H1 (cell line): ENCODE measurements at regions not wholly inside any gene's neighbourhood (a gene's known extent, or its start where the extent isn't known, plus 50 kb on each side); places are given as distances from the start of the nearest gene placed in this dataset.

Experiments used
- CBX8 ChIP-seq: fragments of 300-800, 300-1000 bp; sonication (generic); IDR thresholded peaks from 2 replicates; pipeline ENCODE4 v1.7.1; 2016; ENCODE audit warnings: low read depth, low read length, borderline replicate concordance
- EP300 ChIP-seq, 2 experiments: IDR thresholded peaks; 1 replicate in 1 of 2; 2 replicates in 1 of 2; pipeline ENCODE4 v1.6.1; 2011 to 2012; ENCODE audit warnings: low read depth in 2 of 2, low read length in 2 of 2, mild to moderate bottlenecking in 2 of 2, borderline replicate concordance in 1 of 2, inconsistent platforms in 1 of 2, moderate library complexity in 1 of 2
- HDAC6 ChIP-seq: IDR thresholded peaks from one replicate; pipeline ENCODE4 v1.7.1; 2012; ENCODE audit warnings: low read depth, mild to moderate bottlenecking, inconsistent platforms, low read length, moderate library complexity
- JUND ChIP-seq: IDR thresholded peaks from 2 replicates; pipeline ENCODE4 v1.6.1; 2011; ENCODE audit warnings: mild to moderate bottlenecking, improper control_type of control experiment, low read length
- POLR2A ChIP-seq, 2 experiments: IDR thresholded peaks; 1 replicate in 1 of 2; 2 replicates in 1 of 2; pipeline ENCODE4 v1.6.1; 2011; ENCODE audit warnings: low read depth in 2 of 2, low read length in 2 of 2, mild to moderate bottlenecking in 2 of 2; ENCODE audit errors: control extremely low read depth in 1 of 2
- POLR2AphosphoS5 ChIP-seq: IDR thresholded peaks from 2 replicates; pipeline ENCODE4 v1.6.1; 2011; ENCODE audit warnings: low read depth, low read length
- RAD21 ChIP-seq, 2 experiments: IDR thresholded peaks in 1 of 2; conservative IDR thresholded peaks in 1 of 2; 2 replicates each; pipeline ENCODE4 v1.6.1; 2011; ENCODE audit warnings: low read depth in 2 of 2, low read length in 2 of 2, improper control_type of control experiment in 1 of 2, inconsistent platforms in 1 of 2, mild to moderate bottlenecking in 1 of 2, moderate library complexity in 1 of 2
- TF ChIP-seq, protein P1 (sequence below), 3 experiments: IDR thresholded peaks; 1 replicate in 2 of 3; 2 replicates in 1 of 3; pipeline versions ENCODE4 v1.5.1 to v1.6.1; 2011; ENCODE audit warnings: low read length in 3 of 3, mild to moderate bottlenecking in 3 of 3, inconsistent platforms in 2 of 3, low read depth in 1 of 3, moderate library complexity in 1 of 3; ENCODE audit not compliant: insufficient read depth in 1 of 3; ENCODE audit errors: control extremely low read depth in 1 of 3
- TF ChIP-seq, protein P2 (sequence below): IDR thresholded peaks from 2 replicates; pipeline ENCODE4 v1.6.1; 2012; ENCODE audit warnings: inconsistent platforms

DNA sequence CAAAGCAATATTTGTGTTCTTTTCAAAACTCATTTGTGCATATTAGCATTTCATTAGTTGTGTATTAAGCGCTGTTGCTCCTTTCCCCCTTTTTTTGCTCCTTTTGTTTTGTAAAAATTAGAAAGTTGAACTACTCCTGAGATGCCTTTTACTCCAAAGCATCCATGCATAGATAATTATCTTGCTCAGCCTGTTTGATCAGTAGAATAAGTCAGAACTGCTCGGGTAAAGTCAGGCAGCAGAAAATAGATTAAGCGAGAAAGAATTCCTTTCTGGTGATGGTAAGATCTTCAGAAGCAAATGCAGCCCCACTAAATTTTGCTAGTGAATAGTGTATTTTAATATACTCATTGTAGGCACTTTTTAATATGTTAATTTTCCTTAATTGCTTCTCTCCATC lies 227.1 kb downstream of the TEX36 start:
- TF ChIP-seq HDAC6 (no peak), POLR2AphosphoS5 (no peak), CBX8 (no peak), POLR2A (IDR thresholded peaks at IDR 0.05; ENCODE audit: control extremely low read depth in 1 of 2, low read depth in 2 of 2, low read length in 2 of 2) (no peak), EP300 (IDR thresholded peaks at IDR 0.05; ENCODE audit: borderline replicate concordance in 1 of 2, low read depth in 2 of 2, low read length in 2 of 2) (no peak), JUND (no peak), RAD21 (IDR thresholded peaks at IDR 0.05 in 1 of 2, conservative IDR thresholded peaks at IDR 0.05 in 1 of 2; ENCODE audit: low read depth in 2 of 2, low read length in 2 of 2) (no peak)
- TF ChIP-seq, protein P1, sequence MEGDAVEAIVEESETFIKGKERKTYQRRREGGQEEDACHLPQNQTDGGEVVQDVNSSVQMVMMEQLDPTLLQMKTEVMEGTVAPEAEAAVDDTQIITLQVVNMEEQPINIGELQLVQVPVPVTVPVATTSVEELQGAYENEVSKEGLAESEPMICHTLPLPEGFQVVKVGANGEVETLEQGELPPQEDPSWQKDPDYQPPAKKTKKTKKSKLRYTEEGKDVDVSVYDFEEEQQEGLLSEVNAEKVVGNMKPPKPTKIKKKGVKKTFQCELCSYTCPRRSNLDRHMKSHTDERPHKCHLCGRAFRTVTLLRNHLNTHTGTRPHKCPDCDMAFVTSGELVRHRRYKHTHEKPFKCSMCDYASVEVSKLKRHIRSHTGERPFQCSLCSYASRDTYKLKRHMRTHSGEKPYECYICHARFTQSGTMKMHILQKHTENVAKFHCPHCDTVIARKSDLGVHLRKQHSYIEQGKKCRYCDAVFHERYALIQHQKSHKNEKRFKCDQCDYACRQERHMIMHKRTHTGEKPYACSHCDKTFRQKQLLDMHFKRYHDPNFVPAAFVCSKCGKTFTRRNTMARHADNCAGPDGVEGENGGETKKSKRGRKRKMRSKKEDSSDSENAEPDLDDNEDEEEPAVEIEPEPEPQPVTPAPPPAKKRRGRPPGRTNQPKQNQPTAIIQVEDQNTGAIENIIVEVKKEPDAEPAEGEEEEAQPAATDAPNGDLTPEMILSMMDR (IDR thresholded peaks at IDR 0.05; ENCODE audit: control extremely low read depth in 1 of 3, insufficient read depth in 1 of 3, low read depth in 1 of 3, low read length in 3 of 3) = no peak
- TF ChIP-seq, protein P2, sequence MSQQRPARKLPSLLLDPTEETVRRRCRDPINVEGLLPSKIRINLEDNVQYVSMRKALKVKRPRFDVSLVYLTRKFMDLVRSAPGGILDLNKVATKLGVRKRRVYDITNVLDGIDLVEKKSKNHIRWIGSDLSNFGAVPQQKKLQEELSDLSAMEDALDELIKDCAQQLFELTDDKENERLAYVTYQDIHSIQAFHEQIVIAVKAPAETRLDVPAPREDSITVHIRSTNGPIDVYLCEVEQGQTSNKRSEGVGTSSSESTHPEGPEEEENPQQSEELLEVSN = no peak
